A549 (cell line): ENCODE measurements at regions not wholly inside any gene's neighbourhood (a gene's known extent, or its start where the extent isn't known, plus 50 kb on each side); places are given as distances from the start of the nearest gene placed in this dataset.
"Not testable (repeated sequence)": the region's sequence is repeated elsewhere in the genome, so short reads cannot be mapped to it uniquely, and the experiment has no call there.

ENCODE experiments used
- CTCF ChIP-seq: fragments of >200 bp; sonication (Bioruptor Twin); formaldehyde crosslinking; IDR thresholded peaks from 3 replicates; pipeline ENCODE4 v1.5.1; 2016
- EP300 ChIP-seq, 2 experiments: fragments of >200 bp; sonication (Bioruptor Twin); formaldehyde crosslinking; IDR thresholded peaks; 2 replicates in 1 of 2; 3 replicates in 1 of 2; pipeline ENCODE4 v1.6.1; 2016 to 2017
- ESRRA ChIP-seq: fragments of 150-350 bp; IDR thresholded peaks from 2 replicates; pipeline ENCODE4 v1.6.1; 2014; ENCODE audit warnings: mild to moderate bottlenecking, low read length, borderline replicate concordance
- MYC ChIP-seq: IDR thresholded peaks from 2 replicates; pipeline ENCODE4 v1.6.1; 2012; ENCODE audit warnings: mild to moderate bottlenecking, inconsistent platforms, low read length, improper control_type of control experiment, borderline replicate concordance
- POLR2A ChIP-seq: IDR thresholded peaks from 2 replicates; pipeline ENCODE4 v1.6.1; 2012; ENCODE audit warnings: mild to moderate bottlenecking, low read length
- SMC3 ChIP-seq: fragments of >200 bp; sonication (Bioruptor Twin); formaldehyde crosslinking; IDR thresholded peaks from 3 replicates; pipeline ENCODE4 v1.6.1; 2018; ENCODE audit warnings: inconsistent platforms

DNA sequence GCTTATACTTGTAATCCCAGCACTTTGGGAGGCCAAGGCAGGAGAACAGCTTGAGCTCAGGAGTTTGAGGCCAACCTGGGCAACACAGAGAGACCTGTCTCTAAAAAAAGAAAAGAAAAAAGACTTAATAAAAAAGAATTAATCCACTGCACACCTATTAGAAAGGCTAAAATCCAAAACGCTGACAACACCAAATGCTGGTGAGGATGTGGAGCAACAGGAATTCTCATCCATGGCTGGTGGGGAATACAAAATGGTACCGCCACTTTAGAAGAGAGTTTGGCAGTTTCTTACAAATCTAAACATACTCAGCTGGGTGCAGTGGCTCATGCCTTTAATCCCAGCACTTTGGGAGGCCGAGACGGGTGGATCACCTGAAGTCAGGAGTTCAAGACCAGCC is 110.0 kb upstream of the NDUFV2 start:
- not testable (repeated sequence) for TF ChIP-seq CTCF; ESRRA; POLR2A; EP300 (IDR thresholded peaks at IDR 0.05); SMC3; MYC
